ENCODE measurements at regions not wholly inside any gene's neighbourhood (a gene's known extent, or its start where the extent isn't known, plus 50 kb on each side); places are given as distances from the start of the nearest gene placed in this dataset.

DNA sequence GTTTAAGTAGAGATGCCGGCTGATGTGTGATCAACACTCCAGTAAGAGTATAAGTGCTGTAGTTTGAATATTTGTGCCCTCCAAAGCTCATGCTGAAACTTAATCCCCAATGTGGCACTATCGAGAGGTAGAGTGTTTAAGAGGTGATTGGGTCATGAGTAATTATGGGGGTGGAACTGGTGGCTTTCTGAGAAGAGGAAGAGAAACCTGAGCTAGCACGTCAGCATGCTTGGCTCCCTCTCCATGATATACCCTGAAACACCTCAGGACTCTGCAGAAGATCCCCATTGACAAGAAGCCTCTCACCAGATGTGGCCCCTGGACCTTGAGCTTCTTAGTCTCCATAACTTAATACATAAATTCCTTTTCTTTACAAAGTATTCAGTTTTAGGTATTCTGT, 584.8 kb downstream of the TSN start:
- no peak for TF ChIP-seq POLR2A (IDR thresholded peaks at IDR 0.05; ENCODE audit: low read length)
- TF ChIP-seq GATA1 (IDR thresholded peaks at IDR 0.05; ENCODE audit: low read depth, low read length): no peak
